OCI-LY3 (cell line): ENCODE measurements at regions not wholly inside any gene's neighbourhood (a gene's known extent, or its start where the extent isn't known, plus 50 kb on each side); places are given as distances from the start of the nearest gene placed in this dataset.

ENCODE experiments used
- H2AFZ ChIP-seq: fragments of 200-600, 300-600 bp; shearing (Covaris generic); 2 replicates; pipeline ENCODE4 v1.6.0; 2014; ENCODE audit warnings: antibody characterized with exemption, low read depth, low read length
- H3K27ac ChIP-seq: fragments of 200-600, 300-600 bp; sonication (generic); 2 replicates; pipeline ENCODE4 v1.5.1; 2014; ENCODE audit warnings: mild to moderate bottlenecking, low read length, moderate library complexity, mixed read lengths
- H3K27me3 ChIP-seq: fragments of 200-600, 300-600 bp; sonication (generic); 2 replicates; pipeline ENCODE4 v1.6.1; 2014; ENCODE audit warnings: low read depth, low read length, mixed read lengths
- H3K36me3 ChIP-seq: fragments of 200-600, 300-600 bp; sonication (generic); replicated peaks from 2 replicates; pipeline ENCODE3; 2014; ENCODE audit warnings: low read depth, low read length, mixed read lengths
- H3K4me1 ChIP-seq: fragments of 300-600, 200-600 bp; sonication (generic); 2 replicates; pipeline ENCODE4 v1.6.1; 2014; ENCODE audit warnings: low read length, mixed read lengths
- H3K4me2 ChIP-seq: fragments of 200-600, 300-600 bp; sonication (generic); 2 replicates; pipeline ENCODE4 v1.6.1; 2014; ENCODE audit warnings: low read length, mixed read lengths
- H3K4me3 ChIP-seq: fragments of 300-600, 200-600 bp; sonication (generic); 2 replicates; pipeline ENCODE4 v1.5.1; 2014; ENCODE audit warnings: antibody characterized with exemption, mild to moderate bottlenecking, low read length, moderate library complexity
- H3K79me2 ChIP-seq: fragments of 300-600, 200-600 bp; shearing (Covaris generic); 2 replicates; pipeline ENCODE4 v1.6.1; 2014; ENCODE audit warnings: mild to moderate bottlenecking, low read length, mixed read lengths
- H3K9ac ChIP-seq: fragments of 300-600, 200-600 bp; shearing (Covaris generic); 2 replicates; pipeline ENCODE4 v1.6.0; 2014; ENCODE audit warnings: mild to moderate bottlenecking, low read length, moderate library complexity
- H3K9me3 ChIP-seq: fragments of 200-600, 300-600 bp; shearing (Covaris generic); 2 replicates; pipeline ENCODE4 v1.6.1; 2014; ENCODE audit warnings: low read length, mixed read lengths; ENCODE audit not compliant: insufficient read depth
- H4K20me1 ChIP-seq: fragments of 200-600, 300-600 bp; sonication (generic); 2 replicates; pipeline ENCODE4 v1.6.1; 2016; ENCODE audit warnings: low read length, mixed read lengths; ENCODE audit not compliant: insufficient read depth
- CTCF ChIP-seq: fragments of 200-600, 300-600 bp; sonication (generic); IDR thresholded peaks from 2 replicates; pipeline ENCODE4 v1.5.1; 2014; ENCODE audit warnings: antibody characterized with exemption, low read length, low read depth
- EZH2phosphoT487 ChIP-seq: fragments of 200-600 bp; shearing (Covaris generic); IDR thresholded peaks from 2 replicates; pipeline ENCODE4 v1.6.1; 2018; ENCODE audit warnings: antibody characterized with exemption, mixed run types, low read depth

- H3K4me3 ChIP-seq, result no peak overlapping the region
- no peak for TF ChIP-seq CTCF
- TF ChIP-seq EZH2phosphoT487, result no peak
- no peaks in the 10 kb centered on the region for H3K4me1 ChIP-seq
- H2AFZ ChIP-seq, result no peak overlapping the region
- H4K20me1 ChIP-seq, result no peaks in the 10 kb centered on the region
- H3K4me2 ChIP-seq, result no peak overlapping the region
- H3K9ac ChIP-seq, result no peak overlapping the region
- H3K9me3 ChIP-seq, result no peaks in the 10 kb centered on the region
- H3K36me3 ChIP-seq, result no peaks in the 10 kb centered on the region
- no peaks in the 10 kb centered on the region for H3K27me3 ChIP-seq
- H3K79me2 ChIP-seq, result no peaks in the 10 kb centered on the region
- no peak overlapping the region for H3K27ac ChIP-seq
Measured at GRCh38 chr10:42431095-42431494, 207.3 kb downstream of the ZNF33B start.

- H3K36me3 ChIP-seq, result no peaks in the 10 kb centered on the region
- TF ChIP-seq CTCF (peak; percentile 31; the same call in 1 of the 2 replicates), EZH2phosphoT487 (no peak)
- H3K4me2 ChIP-seq, result no peak overlapping the region
- H3K4me1 ChIP-seq, result no peaks in the 10 kb centered on the region
- no peak overlapping the region for H3K4me3 ChIP-seq
- H3K79me2 ChIP-seq, result no peaks in the 10 kb centered on the region
- H3K9me3 ChIP-seq, result no peaks in the 10 kb centered on the region
- no peak overlapping the region for H3K27ac ChIP-seq
- H4K20me1 ChIP-seq, result no peaks in the 10 kb centered on the region
- no peak overlapping the region for H2AFZ ChIP-seq
- H3K27me3 ChIP-seq, result no peaks in the 10 kb centered on the region
- no peak overlapping the region for H3K9ac ChIP-seq
Measured at GRCh38 chr10:42428534-42428933, 209.8 kb downstream of the ZNF33B start.

- no peak overlapping the region for H3K4me3 ChIP-seq
- H3K27me3 ChIP-seq, result no peaks in the 10 kb centered on the region
- no peak overlapping the region for H3K4me2 ChIP-seq
- TF ChIP-seq CTCF (no peak), EZH2phosphoT487 (no peak)
- H2AFZ ChIP-seq, result no peak overlapping the region
- H3K36me3 ChIP-seq, result no peaks in the 10 kb centered on the region
- no peaks in the 10 kb centered on the region for H4K20me1 ChIP-seq
- no peak overlapping the region for H3K27ac ChIP-seq
- no peaks in the 10 kb centered on the region for H3K4me1 ChIP-seq
- H3K79me2 ChIP-seq, result no peaks in the 10 kb centered on the region
- H3K9ac ChIP-seq, result no peak overlapping the region
- H3K9me3 ChIP-seq, result no peaks in the 10 kb centered on the region
Measured at GRCh38 chr10:42422911-42423310, 215.5 kb downstream of the ZNF33B start.

- H3K9me3 ChIP-seq, result no peaks in the 10 kb centered on the region
Measured at GRCh38 chr10:42421812-42422211, 216.6 kb downstream of the ZNF33B start.

More at GRCh38 chr10:42421812-42422211, 216.6 kb downstream of the ZNF33B start:
- Histone ChIP-seq H3K79me2 (no peaks in the 10 kb centered on the region), H3K9ac (no peak overlapping the region), H3K4me2 (no peak overlapping the region), H4K20me1 (no peaks in the 10 kb centered on the region), H3K27ac (no peak overlapping the region), H3K27me3 (no peaks in the 10 kb centered on the region), H3K36me3 (no peaks in the 10 kb centered on the region), H2AFZ (no peak overlapping the region), H3K4me1 (no peaks in the 10 kb centered on the region), H3K4me3 (no peak overlapping the region)
- TF ChIP-seq CTCF, result no peak
- TF ChIP-seq EZH2phosphoT487, result no peak
